ENCODE measurements at regions not wholly inside any gene's neighbourhood (a gene's known extent, or its start where the extent isn't known, plus 50 kb on each side); places are given as distances from the start of the nearest gene placed in this dataset.

GRCh38 chr2:236862526-236862925 lies 223.2 kb upstream of the COPS8 start:
- ATAC-seq (no peak), DNase-seq (no peak)
- Histone ChIP-seq H3K4me1 (ENCODE audit: control insufficient read depth, insufficient read depth, low read length) (no peaks in the 10 kb centered on the region), H3K4me3 (ENCODE audit: low read length) (no peak overlapping the region), H3K27ac (ENCODE audit: low read length) (no peak overlapping the region), H3K27me3 (ENCODE audit: control insufficient read depth, insufficient read depth) (no peaks in the 10 kb centered on the region), H3K9me3 (ENCODE audit: control insufficient read depth, low read length) (no peaks in the 10 kb centered on the region)
- 81% methylated on average over 2 of the region's 2 CpGs for WGBS
- intact Hi-C loops (cut with DNase I): no loop called here

- Histone ChIP-seq H3K27ac (ENCODE audit: low read length) (no peak overlapping the region), H3K4me1 (ENCODE audit: control insufficient read depth, insufficient read depth, low read length) (no peaks in the 10 kb centered on the region), H3K9me3 (ENCODE audit: control insufficient read depth, low read length) (no peaks in the 10 kb centered on the region), H3K4me3 (ENCODE audit: low read length) (no peak overlapping the region), H3K27me3 (ENCODE audit: control insufficient read depth, insufficient read depth) (no peaks in the 10 kb centered on the region)
- intact Hi-C loops (cut with DNase I): no loop called here
- no peak for DNase-seq
- WGBS: 76% methylated on average over 9 of the region's 9 CpGs
- no peak for ATAC-seq
These were observed 222.5 kb upstream of the COPS8 start for GRCh38 chr2:236862961-236863728.

GRCh38 chr2:236863729-236864126 lies 222.0 kb upstream of the COPS8 start:
- Histone ChIP-seq H3K27ac (ENCODE audit: low read length) (no peak overlapping the region), H3K4me1 (ENCODE audit: control insufficient read depth, insufficient read depth, low read length) (no peaks in the 10 kb centered on the region), H3K27me3 (ENCODE audit: control insufficient read depth, insufficient read depth) (no peaks in the 10 kb centered on the region), H3K9me3 (ENCODE audit: control insufficient read depth, low read length) (no peaks in the 10 kb centered on the region), H3K4me3 (ENCODE audit: low read length) (no peak overlapping the region)
- DNase-seq (no peak), ATAC-seq (no peak)
- WGBS: 91% methylated on average over 5 of the region's 5 CpGs
- intact Hi-C loops (cut with DNase I): no loop called here

GRCh38 chr2:236865052-236865451 lies 220.6 kb upstream of the COPS8 start:
- Histone ChIP-seq H3K4me3 (ENCODE audit: low read length) (no peak overlapping the region), H3K4me1 (ENCODE audit: control insufficient read depth, insufficient read depth, low read length) (no peaks in the 10 kb centered on the region), H3K27ac (ENCODE audit: low read length) (no peak overlapping the region), H3K27me3 (ENCODE audit: control insufficient read depth, insufficient read depth) (no peaks in the 10 kb centered on the region), H3K9me3 (ENCODE audit: control insufficient read depth, low read length) (no peaks in the 10 kb centered on the region)
- WGBS: 96% methylated on average over 2 of the region's 2 CpGs
- DNase-seq (no peak), ATAC-seq (no peak)
- intact Hi-C loops (cut with DNase I): no loop called here

- Histone ChIP-seq H3K4me1 (ENCODE audit: control insufficient read depth, insufficient read depth, low read length) (no peaks in the 10 kb centered on the region), H3K9me3 (ENCODE audit: control insufficient read depth, low read length) (no peaks in the 10 kb centered on the region), H3K27ac (ENCODE audit: low read length) (no peak overlapping the region), H3K4me3 (ENCODE audit: low read length) (no peak overlapping the region), H3K27me3 (ENCODE audit: control insufficient read depth, insufficient read depth) (no peaks in the 10 kb centered on the region)
- DNase-seq (no peak), ATAC-seq (no peak)
- WGBS: 89% methylated on average over 10 of the region's 10 CpGs
- intact Hi-C loops (cut with DNase I): no loop called here
These were observed 218.9 kb upstream of the COPS8 start for GRCh38 chr2:236866542-236867340.

- Histone ChIP-seq H3K4me3 (ENCODE audit: low read length) (no peak overlapping the region), H3K27me3 (ENCODE audit: control insufficient read depth, insufficient read depth) (no peaks in the 10 kb centered on the region), H3K4me1 (ENCODE audit: control insufficient read depth, insufficient read depth, low read length) (no peaks in the 10 kb centered on the region), H3K9me3 (ENCODE audit: control insufficient read depth, low read length) (no peaks in the 10 kb centered on the region), H3K27ac (ENCODE audit: low read length) (no peak overlapping the region)
- ATAC-seq: no peak
- intact Hi-C loops (cut with DNase I): no loop called here
- 89% methylated on average over 12 of the region's 12 CpGs for WGBS
- no peak for DNase-seq
These were observed 218.0 kb upstream of the COPS8 start for GRCh38 chr2:236867441-236868260.

GRCh38 chr2:236870370-236870769 lies 215.3 kb upstream of the COPS8 start:
- H3K4me1 ChIP-seq (ENCODE audit: control insufficient read depth, insufficient read depth, low read length): no peaks in the 10 kb centered on the region
- H3K27me3 ChIP-seq (ENCODE audit: control insufficient read depth, insufficient read depth): no peaks in the 10 kb centered on the region
- no peak for DNase-seq
- no peak overlapping the region for H3K27ac ChIP-seq (ENCODE audit: low read length)
- peak in 1 of 2 donors; percentile 7 for ATAC-seq
- 48% methylated on average over 4 of the region's 4 CpGs for WGBS
- no peak overlapping the region for H3K4me3 ChIP-seq (ENCODE audit: low read length)
- H3K9me3 ChIP-seq (ENCODE audit: control insufficient read depth, low read length): no peaks in the 10 kb centered on the region
- intact Hi-C loops (cut with DNase I): no loop called here

- H3K4me3 ChIP-seq (ENCODE audit: low read length): no peak overlapping the region
- peak in 1 of 3 donors; percentile 35 for DNase-seq
- intact Hi-C loops (cut with DNase I): no loop called here
- no peaks in the 10 kb centered on the region for H3K9me3 ChIP-seq (ENCODE audit: control insufficient read depth, low read length)
- peak; percentile 62 to 81 for ATAC-seq
- H3K4me1 ChIP-seq (ENCODE audit: control insufficient read depth, insufficient read depth, low read length): no peaks in the 10 kb centered on the region
- WGBS: 34% methylated on average over 6 of the region's 6 CpGs
- no peaks in the 10 kb centered on the region for H3K27me3 ChIP-seq (ENCODE audit: control insufficient read depth, insufficient read depth)
- H3K27ac ChIP-seq (ENCODE audit: low read length): no peak overlapping the region
These were observed 214.1 kb upstream of the COPS8 start for GRCh38 chr2:236871500-236872001.

- H3K4me3 ChIP-seq (ENCODE audit: low read length): no peak overlapping the region
- H3K27me3 ChIP-seq (ENCODE audit: control insufficient read depth, insufficient read depth): no peaks in the 10 kb centered on the region
- ATAC-seq (no peak), DNase-seq (no peak)
- H3K9me3 ChIP-seq (ENCODE audit: control insufficient read depth, low read length): no peaks in the 10 kb centered on the region
- intact Hi-C loops (cut with DNase I): no loop called here
- no peaks in the 10 kb centered on the region for H3K4me1 ChIP-seq (ENCODE audit: control insufficient read depth, insufficient read depth, low read length)
- WGBS: 89% methylated on average over 4 of the region's 4 CpGs
- H3K27ac ChIP-seq (ENCODE audit: low read length): no peak overlapping the region
These were observed 213.7 kb upstream of the COPS8 start for GRCh38 chr2:236872015-236872414.

GRCh38 chr2:236872981-236873380 lies 212.7 kb upstream of the COPS8 start:
- H3K27me3 ChIP-seq (ENCODE audit: control insufficient read depth, insufficient read depth): no peaks in the 10 kb centered on the region
- ATAC-seq (no peak), DNase-seq (no peak)
- no peak overlapping the region for H3K4me3 ChIP-seq (ENCODE audit: low read length)
- WGBS: 94% methylated on average over 7 of the region's 7 CpGs
- no peaks in the 10 kb centered on the region for H3K9me3 ChIP-seq (ENCODE audit: control insufficient read depth, low read length)
- intact Hi-C loops (cut with DNase I): no loop called here
- no peaks in the 10 kb centered on the region for H3K4me1 ChIP-seq (ENCODE audit: control insufficient read depth, insufficient read depth, low read length)
- no peak overlapping the region for H3K27ac ChIP-seq (ENCODE audit: low read length)

GRCh38 chr2:236873636-236874035 lies 212.1 kb upstream of the COPS8 start:
- no peaks in the 10 kb centered on the region for H3K27me3 ChIP-seq (ENCODE audit: control insufficient read depth, insufficient read depth)
- no peak overlapping the region for H3K4me3 ChIP-seq (ENCODE audit: low read length)
- H3K4me1 ChIP-seq (ENCODE audit: control insufficient read depth, insufficient read depth, low read length): no peaks in the 10 kb centered on the region
- 50% methylated on average over 4 of the region's 4 CpGs for WGBS
- H3K9me3 ChIP-seq (ENCODE audit: control insufficient read depth, low read length): no peaks in the 10 kb centered on the region
- DNase-seq (no peak), ATAC-seq (no peak)
- H3K27ac ChIP-seq (ENCODE audit: low read length): no peak overlapping the region
- intact Hi-C loops (cut with DNase I): no loop called here

Measured in right cardiac atrium (tissue), 5 donors.